PC-9 (cell line): ENCODE measurements at regions not wholly inside any gene's neighbourhood (a gene's known extent, or its start where the extent isn't known, plus 50 kb on each side); places are given as distances from the start of the nearest gene placed in this dataset.

Source experiments
- BruUV-seq: library from RNA; stranded (reverse); fragments of 400-500 nt; replicated peaks from 2 replicates; lab custom pipeline; 2021; lab: Mats Ljungman, UMichigan
- CTCF ChIA-PET: fragments of 300-600 bp; sonication (Branson Sonifier 250); formaldehyde crosslinking; loops from one replicate; lab custom pipeline; 2022; ENCODE audit warnings: antibody characterized with exemption; lab: Charles Lee
- POLR2A ChIA-PET: fragments of 300-600 bp; sonication (Branson Sonifier 250); formaldehyde crosslinking; loops from one replicate; lab custom pipeline; 2022; ENCODE audit warnings: antibody characterized with exemption; ENCODE audit not compliant: unreplicated experiment; lab: Charles Lee
- DNase-seq, 2 experiments: peaks; one replicate each; pipeline versions ENCODE4 v3.0.0 to v3.0.0-alpha.2; 2015 to 2022; ENCODE audit warnings: mixed read lengths in 1 of 2
- H2AFZ ChIP-seq: fragments of 200-600 bp; sonication (generic); 2 replicates; pipeline ENCODE4 v1.8.1; 2017; ENCODE audit warnings: antibody characterized with exemption
- H3F3A ChIP-seq: fragments of 200-600 bp; sonication (generic); 2 replicates; pipeline ENCODE4 v1.8.1; 2017; ENCODE audit warnings: antibody characterized with exemption, mild to moderate bottlenecking, low read depth; ENCODE audit not compliant: insufficient read depth
- H3K27ac ChIP-seq: fragments of 200-600 bp; sonication (generic); 2 replicates; pipeline ENCODE4 v1.6.1; 2016; ENCODE audit warnings: mixed run types
- H3K27me3 ChIP-seq: fragments of 200-600 bp; sonication (generic); 2 replicates; pipeline ENCODE4 v1.6.1; 2016; ENCODE audit warnings: low read depth, mixed run types; ENCODE audit not compliant: insufficient read depth
- H3K36me3 ChIP-seq: fragments of 200-600 bp; sonication (generic); 2 replicates; pipeline ENCODE4 v1.6.1; 2016; ENCODE audit warnings: low read depth, mixed run types
- H3K4me1 ChIP-seq: fragments of 200-600 bp; sonication (generic); replicated peaks from 2 replicates; pipeline ENCODE4 v1.6.1; 2016; ENCODE audit warnings: mixed run types; ENCODE audit not compliant: insufficient read depth
- H3K4me2 ChIP-seq: fragments of 200-600 bp; sonication (generic); 2 replicates; pipeline ENCODE4 v1.6.1; 2017; ENCODE audit warnings: mixed run types
- H3K4me3 ChIP-seq: fragments of 200-600 bp; sonication (generic); 2 replicates; pipeline ENCODE4 v1.6.1; 2016; ENCODE audit warnings: mixed run types
- H3K79me2 ChIP-seq: fragments of 200-600 bp; sonication (generic); 2 replicates; pipeline ENCODE4 v1.6.1; 2017; ENCODE audit warnings: low read depth, mixed run types
- H3K9me2 ChIP-seq: fragments of 200-600 bp; sonication (generic); 2 replicates; pipeline ENCODE4 v1.8.1; 2017; ENCODE audit warnings: mild to moderate bottlenecking; ENCODE audit not compliant: insufficient read depth
- H3K9me3 ChIP-seq: fragments of 200-600 bp; sonication (generic); 2 replicates; pipeline ENCODE4 v1.8.1; 2016; ENCODE audit warnings: low read depth; ENCODE audit not compliant: insufficient read depth
- H4K20me1 ChIP-seq: fragments of 200-600 bp; sonication (generic); 2 replicates; pipeline ENCODE4 v1.8.1; 2017; ENCODE audit not compliant: insufficient read depth
- EZH2 ChIP-seq: fragments of 200-600 bp; sonication (generic); IDR thresholded peaks from 2 replicates; pipeline ENCODE4 v1.8.0; 2017; ENCODE audit warnings: antibody characterized with exemption, low read depth
- intact Hi-C: fragments of 100-400 bp; cut with micrococcal nuclease; formaldehyde crosslinking; loops from one replicate; pipeline ENCODE4 v1.10.0; 2022; ENCODE audit not compliant: unreplicated experiment
- TF ChIP-seq, protein P1 (sequence below): fragments of 200-600 bp; sonication (generic); conservative IDR thresholded peaks from 2 replicates; pipeline ENCODE4 v1.6.1; 2017; ENCODE audit warnings: mixed run types, antibody characterized with exemption, mild to moderate bottlenecking, moderate library complexity

DNA sequence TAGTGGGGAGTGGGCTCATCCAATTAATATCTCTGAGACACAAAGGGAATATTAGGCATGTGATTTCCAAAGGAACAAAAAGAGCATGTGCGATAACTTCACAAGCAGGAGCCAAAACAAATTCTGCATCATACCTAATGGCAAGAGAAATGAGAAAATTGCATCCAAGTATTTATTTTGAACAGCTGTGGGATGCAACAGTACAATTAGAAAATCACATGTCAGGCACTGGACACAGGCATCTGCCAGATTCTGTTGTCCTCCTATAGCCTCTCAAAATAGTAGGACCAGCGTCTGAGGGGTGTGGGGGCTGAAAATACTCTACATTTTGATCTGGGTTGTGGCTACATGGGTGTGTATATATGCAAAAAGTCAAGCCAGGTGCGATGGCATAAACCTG lies 66.3 kb downstream of the EDN1 start:
- TF ChIP-seq, protein P1, sequence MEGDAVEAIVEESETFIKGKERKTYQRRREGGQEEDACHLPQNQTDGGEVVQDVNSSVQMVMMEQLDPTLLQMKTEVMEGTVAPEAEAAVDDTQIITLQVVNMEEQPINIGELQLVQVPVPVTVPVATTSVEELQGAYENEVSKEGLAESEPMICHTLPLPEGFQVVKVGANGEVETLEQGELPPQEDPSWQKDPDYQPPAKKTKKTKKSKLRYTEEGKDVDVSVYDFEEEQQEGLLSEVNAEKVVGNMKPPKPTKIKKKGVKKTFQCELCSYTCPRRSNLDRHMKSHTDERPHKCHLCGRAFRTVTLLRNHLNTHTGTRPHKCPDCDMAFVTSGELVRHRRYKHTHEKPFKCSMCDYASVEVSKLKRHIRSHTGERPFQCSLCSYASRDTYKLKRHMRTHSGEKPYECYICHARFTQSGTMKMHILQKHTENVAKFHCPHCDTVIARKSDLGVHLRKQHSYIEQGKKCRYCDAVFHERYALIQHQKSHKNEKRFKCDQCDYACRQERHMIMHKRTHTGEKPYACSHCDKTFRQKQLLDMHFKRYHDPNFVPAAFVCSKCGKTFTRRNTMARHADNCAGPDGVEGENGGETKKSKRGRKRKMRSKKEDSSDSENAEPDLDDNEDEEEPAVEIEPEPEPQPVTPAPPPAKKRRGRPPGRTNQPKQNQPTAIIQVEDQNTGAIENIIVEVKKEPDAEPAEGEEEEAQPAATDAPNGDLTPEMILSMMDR, result no peak
- no peak for TF ChIP-seq EZH2
- no peak overlapping the region for H3K27ac ChIP-seq
- BruUV-seq, result no TSS peak

GRCh38 chr6:12356983-12357972 lies 67.1 kb downstream of the EDN1 start:
- no peaks in the 10 kb centered on the region for H3K27me3 ChIP-seq
- no peaks in the 10 kb centered on the region for H3K36me3 ChIP-seq
- no peak overlapping the region for H3K4me2 ChIP-seq
- ChIA-PET POLR2A (no interaction called here), CTCF (no interaction called here)
- no peak for TF ChIP-seq EZH2
- no peak overlapping the region for H3K27ac ChIP-seq
- H3K9me2 ChIP-seq, result no peaks in the 10 kb centered on the region
- H3F3A ChIP-seq, result no peaks in the 10 kb centered on the region
- BruUV-seq, result no TSS peak
- H2AFZ ChIP-seq, result no peak overlapping the region
- intact Hi-C loops, result no loop called here
- H3K79me2 ChIP-seq, result no peaks in the 10 kb centered on the region
- H3K4me3 ChIP-seq, result no peak overlapping the region
- peaks cover 7% of the 10 kb centered on the region for H3K9me3 ChIP-seq
- DNase-seq, result no peak
- H3K4me1 ChIP-seq, result no peaks in the 10 kb centered on the region
- no peaks in the 10 kb centered on the region for H4K20me1 ChIP-seq

More for the DNA sequence above, 66.3 kb downstream of the EDN1 start:
- no peaks in the 10 kb centered on the region for H3F3A ChIP-seq
- H2AFZ ChIP-seq, result no peak overlapping the region
- H3K4me3 ChIP-seq, result no peak overlapping the region
- H3K9me3 ChIP-seq, result peaks cover 16% of the 10 kb centered on the region
- no peaks in the 10 kb centered on the region for H3K27me3 ChIP-seq
- DNase-seq, result no peak
- no peaks in the 10 kb centered on the region for H3K36me3 ChIP-seq
- intact Hi-C loops, result no loop called here
- H3K4me2 ChIP-seq, result no peak overlapping the region
- no peaks in the 10 kb centered on the region for H4K20me1 ChIP-seq
- ChIA-PET POLR2A (no interaction called here), CTCF (no interaction called here)
- no peaks in the 10 kb centered on the region for H3K9me2 ChIP-seq
- no peaks in the 10 kb centered on the region for H3K4me1 ChIP-seq
- H3K79me2 ChIP-seq, result no peaks in the 10 kb centered on the region

DNA sequence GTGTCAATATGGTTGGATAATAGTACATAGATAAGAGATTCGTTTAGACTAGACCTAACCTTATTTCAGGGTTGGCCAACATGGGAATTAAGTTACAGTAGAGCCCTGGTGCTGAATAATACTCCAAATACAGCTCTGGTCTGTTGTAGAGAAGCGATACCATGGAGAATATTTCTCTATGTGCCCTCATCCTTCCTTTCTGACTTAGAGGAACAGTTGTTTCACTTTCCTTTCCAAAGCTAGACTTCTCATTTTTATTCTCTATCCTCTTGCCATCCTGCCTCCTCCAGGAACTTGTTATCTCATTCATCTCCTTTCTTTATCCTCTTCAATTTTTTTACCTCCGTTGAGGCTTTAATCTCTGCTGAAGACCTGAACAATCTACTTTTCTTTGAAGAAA lies 68.9 kb downstream of the EDN1 start:
- intact Hi-C loops, result no loop called here
- H2AFZ ChIP-seq, result no peak overlapping the region
- DNase-seq, result no peak
- no peaks in the 10 kb centered on the region for H3K4me1 ChIP-seq
- no peaks in the 10 kb centered on the region for H3F3A ChIP-seq
- POLR2A ChIA-PET, result no interaction called here
- H3K36me3 ChIP-seq, result no peaks in the 10 kb centered on the region
- H3K27me3 ChIP-seq, result no peaks in the 10 kb centered on the region
- no TSS peak for BruUV-seq
- no peak overlapping the region for H3K27ac ChIP-seq
- H4K20me1 ChIP-seq, result no peaks in the 10 kb centered on the region
- no peak overlapping the region for H3K4me3 ChIP-seq
- H3K79me2 ChIP-seq, result no peaks in the 10 kb centered on the region
- H3K4me2 ChIP-seq, result no peak overlapping the region
- CTCF ChIA-PET, result no interaction called here
- TF ChIP-seq, protein P1, result no peak
- TF ChIP-seq EZH2, result no peak
- H3K9me3 ChIP-seq, result no peaks in the 10 kb centered on the region
- H3K9me2 ChIP-seq, result no peaks in the 10 kb centered on the region
